ENCODE measurements at regions not wholly inside any gene's neighbourhood (a gene's known extent, or its start where the extent isn't known, plus 50 kb on each side); places are given as distances from the start of the nearest gene placed in this dataset.

- TF ChIP-seq, protein P1, sequence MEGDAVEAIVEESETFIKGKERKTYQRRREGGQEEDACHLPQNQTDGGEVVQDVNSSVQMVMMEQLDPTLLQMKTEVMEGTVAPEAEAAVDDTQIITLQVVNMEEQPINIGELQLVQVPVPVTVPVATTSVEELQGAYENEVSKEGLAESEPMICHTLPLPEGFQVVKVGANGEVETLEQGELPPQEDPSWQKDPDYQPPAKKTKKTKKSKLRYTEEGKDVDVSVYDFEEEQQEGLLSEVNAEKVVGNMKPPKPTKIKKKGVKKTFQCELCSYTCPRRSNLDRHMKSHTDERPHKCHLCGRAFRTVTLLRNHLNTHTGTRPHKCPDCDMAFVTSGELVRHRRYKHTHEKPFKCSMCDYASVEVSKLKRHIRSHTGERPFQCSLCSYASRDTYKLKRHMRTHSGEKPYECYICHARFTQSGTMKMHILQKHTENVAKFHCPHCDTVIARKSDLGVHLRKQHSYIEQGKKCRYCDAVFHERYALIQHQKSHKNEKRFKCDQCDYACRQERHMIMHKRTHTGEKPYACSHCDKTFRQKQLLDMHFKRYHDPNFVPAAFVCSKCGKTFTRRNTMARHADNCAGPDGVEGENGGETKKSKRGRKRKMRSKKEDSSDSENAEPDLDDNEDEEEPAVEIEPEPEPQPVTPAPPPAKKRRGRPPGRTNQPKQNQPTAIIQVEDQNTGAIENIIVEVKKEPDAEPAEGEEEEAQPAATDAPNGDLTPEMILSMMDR (IDR thresholded peaks at IDR 0.05; ENCODE audit: low read depth, low read length) = no peak
- H3K4me3 ChIP-seq = no peak overlapping the region
- H3K4me1 ChIP-seq (ENCODE audit: low read depth) = no peaks in the 10 kb centered on the region
- H3K27ac ChIP-seq = no peak overlapping the region
- H3K36me3 ChIP-seq = no peaks in the 10 kb centered on the region
- H3K9me3 ChIP-seq (ENCODE audit: low read depth) = no peaks in the 10 kb centered on the region
- DNase-seq (ENCODE audit: low read depth in 1 of 2, low spot score in 1 of 2) = no peak
- H3K27me3 ChIP-seq = no peaks in the 10 kb centered on the region
These were observed 123.5 kb upstream of the UQCRFS1 start for GRCh38 chr19:29336425-29336824.

DNA sequence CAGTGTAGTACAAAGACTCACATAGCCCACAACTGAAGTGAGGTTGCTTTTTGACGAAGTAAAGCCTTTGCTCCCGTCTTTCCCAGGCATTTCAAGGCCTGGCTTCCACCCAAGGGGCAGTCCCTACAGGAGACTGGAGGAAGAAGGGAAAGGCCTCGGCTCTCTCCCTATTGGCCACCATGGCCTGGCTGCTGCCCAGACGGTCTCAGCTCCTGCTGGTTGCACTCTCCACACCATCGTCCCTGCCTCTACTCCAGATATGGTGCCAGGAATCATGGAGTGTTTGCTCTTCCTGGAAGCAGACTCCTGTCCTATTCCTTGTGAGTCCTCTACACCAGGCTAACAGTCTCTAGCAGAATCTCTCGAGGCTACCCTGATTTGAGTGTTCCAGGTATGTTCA, 124.1 kb upstream of the UQCRFS1 start:
- TF ChIP-seq, protein P1 (IDR thresholded peaks at IDR 0.05; ENCODE audit: low read depth, low read length) = no peak
- H3K9me3 ChIP-seq (ENCODE audit: low read depth) = no peaks in the 10 kb centered on the region
- no peaks in the 10 kb centered on the region for H3K27me3 ChIP-seq
- H3K4me1 ChIP-seq (ENCODE audit: low read depth) = no peaks in the 10 kb centered on the region
- H3K36me3 ChIP-seq = no peaks in the 10 kb centered on the region
- DNase-seq (ENCODE audit: low read depth in 1 of 2, low spot score in 1 of 2) = no peak
- no peak overlapping the region for H3K27ac ChIP-seq
- no peak overlapping the region for H3K4me3 ChIP-seq

DNA sequence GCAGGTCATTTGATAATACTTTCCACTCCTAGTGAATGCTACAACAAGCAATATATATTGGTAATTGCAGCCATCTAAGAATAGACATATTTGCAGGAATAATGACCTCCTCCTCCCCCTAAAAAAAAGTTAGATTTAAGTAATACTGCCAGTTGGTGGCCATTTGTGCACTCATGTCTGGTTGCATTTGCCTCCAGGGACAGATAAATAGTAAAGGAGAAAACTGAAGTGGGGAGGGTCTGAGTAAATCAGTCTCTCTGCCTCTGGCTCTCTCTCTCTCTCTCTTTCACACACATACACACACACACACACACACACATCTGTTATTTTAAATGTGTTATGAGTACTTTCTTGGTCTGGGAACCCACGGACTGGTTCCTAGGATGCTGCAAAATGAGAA, 125.5 kb upstream of the UQCRFS1 start:
- Histone ChIP-seq H3K4me3 (no peak overlapping the region), H3K9me3 (ENCODE audit: low read depth) (no peaks in the 10 kb centered on the region), H3K27me3 (no peaks in the 10 kb centered on the region), H3K27ac (no peak overlapping the region), H3K4me1 (ENCODE audit: low read depth) (no peaks in the 10 kb centered on the region), H3K36me3 (no peaks in the 10 kb centered on the region)
- TF ChIP-seq, protein P1 (IDR thresholded peaks at IDR 0.05; ENCODE audit: low read depth, low read length) = no peak
- no peak for DNase-seq (ENCODE audit: low read depth in 1 of 2, low spot score in 1 of 2)

- Histone ChIP-seq H3K9me3 (ENCODE audit: low read depth) (no peaks in the 10 kb centered on the region), H3K4me1 (ENCODE audit: low read depth) (no peaks in the 10 kb centered on the region), H3K36me3 (no peaks in the 10 kb centered on the region), H3K4me3 (no peak overlapping the region), H3K27me3 (no peaks in the 10 kb centered on the region), H3K27ac (no peak overlapping the region)
- no peak for DNase-seq (ENCODE audit: low read depth in 1 of 2, low spot score in 1 of 2)
- TF ChIP-seq, protein P1 (IDR thresholded peaks at IDR 0.05; ENCODE audit: low read depth, low read length) = no peak
These were observed 129.8 kb upstream of the UQCRFS1 start for GRCh38 chr19:29342721-29343120.

DNA sequence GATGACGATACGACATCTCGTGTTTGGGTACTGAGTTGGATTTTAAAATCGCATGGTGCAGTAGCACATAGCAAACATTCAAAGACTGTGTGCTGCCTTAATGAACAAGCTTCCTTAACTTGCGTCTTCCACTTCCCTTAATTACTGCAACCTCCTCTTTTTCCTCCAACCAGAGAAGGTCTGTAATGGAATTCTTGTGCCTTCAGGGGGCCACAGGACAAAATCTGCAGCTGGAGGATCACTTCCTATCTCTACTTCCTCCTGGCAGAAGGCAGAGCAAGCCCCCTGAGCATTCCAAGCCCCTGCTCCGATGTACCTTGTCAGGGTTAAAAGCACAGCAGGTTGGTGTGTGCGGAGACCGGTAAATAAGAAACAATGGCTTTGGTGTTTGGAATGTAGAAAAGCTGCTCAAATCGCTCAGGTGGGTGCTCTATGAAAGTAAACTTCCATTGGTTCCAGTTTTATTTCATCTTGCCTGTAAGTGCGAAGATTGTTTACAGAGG, 151.3 kb upstream of the UQCRFS1 start:
- Histone ChIP-seq H3K27me3 (peaks cover 5% of the 10 kb centered on the region), H3K9me3 (ENCODE audit: low read depth) (no peaks in the 10 kb centered on the region), H3K4me3 (no peak overlapping the region), H3K4me1 (ENCODE audit: low read depth) (peaks cover 6% of the 10 kb centered on the region), H3K27ac (no peak overlapping the region), H3K36me3 (no peaks in the 10 kb centered on the region)
- TF ChIP-seq, protein P1 (IDR thresholded peaks at IDR 0.05; ENCODE audit: low read depth, low read length) = no peak
- no peak for DNase-seq (ENCODE audit: low read depth in 1 of 2, low spot score in 1 of 2)

GRCh38 chr19:29364999-29365398, 152.0 kb upstream of the UQCRFS1 start:
- DNase-seq (ENCODE audit: low read depth in 1 of 2, low spot score in 1 of 2) = no peak
- Histone ChIP-seq H3K27ac (no peak overlapping the region), H3K4me1 (ENCODE audit: low read depth) (peaks cover 6% of the 10 kb centered on the region), H3K4me3 (no peak overlapping the region), H3K9me3 (ENCODE audit: low read depth) (no peaks in the 10 kb centered on the region), H3K27me3 (peaks cover 5% of the 10 kb centered on the region), H3K36me3 (no peaks in the 10 kb centered on the region)
- TF ChIP-seq, protein P1 (IDR thresholded peaks at IDR 0.05; ENCODE audit: low read depth, low read length) = no peak

Measured in cardiac muscle cell (in vitro differentiated cells and primary cell).